SH-SY5Y (cell line): ENCODE measurements at regions not wholly inside any gene's neighbourhood (a gene's known extent, or its start where the extent isn't known, plus 50 kb on each side); places are given as distances from the start of the nearest gene placed in this dataset.

ENCODE experiments used
- GATA2 ChIP-seq: IDR thresholded peaks from 2 replicates; pipeline ENCODE4 v1.6.1; 2011; ENCODE audit warnings: mild to moderate bottlenecking, low read depth, low read length
- GATA3 ChIP-seq: IDR thresholded peaks from 2 replicates; pipeline ENCODE4 v1.6.1; 2011; ENCODE audit warnings: low read depth, mild to moderate bottlenecking, low read length, moderate library complexity

DNA sequence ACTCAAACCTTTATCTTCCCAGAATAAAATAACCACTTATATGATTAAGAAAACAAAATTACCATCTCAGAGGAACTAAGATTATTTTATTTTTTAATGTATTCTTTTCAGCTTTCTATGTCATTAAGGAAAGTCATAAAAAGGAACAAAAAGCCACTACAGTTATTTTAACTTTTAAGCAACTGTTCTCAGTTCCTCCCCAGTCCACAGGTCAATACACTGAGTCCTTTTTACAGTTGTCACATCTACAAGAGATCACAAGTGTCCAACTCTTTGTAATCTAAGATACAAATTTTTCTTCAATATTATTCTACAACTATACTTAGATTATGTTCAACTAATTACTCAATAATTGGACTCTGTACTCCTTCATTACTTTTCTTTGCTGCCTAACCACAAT, 782.8 kb upstream of the ACO1 start:
- TF ChIP-seq GATA2 (no peak), GATA3 (no peak)
